SK-N-SH treated with all-trans-retinoic acid at 6 μM for 48 hours (cell line): ENCODE measurements at regions not wholly inside any gene's neighbourhood (a gene's known extent, or its start where the extent isn't known, plus 50 kb on each side); places are given as distances from the start of the nearest gene placed in this dataset.

Source experiments
- CSDC2 ChIP-seq: fragments of 250-450 bp; sonication (Bioruptor Pico); IDR thresholded peaks from 2 replicates; pipeline ENCODE4 v1.5.0; 2020; ENCODE audit warnings: mild to moderate bottlenecking, moderate library complexity
- ESRRG ChIP-seq: fragments of 250-450 bp; sonication (Bioruptor Pico); IDR thresholded peaks from 2 replicates; pipeline ENCODE4 v1.6.1; 2021; ENCODE audit warnings: mild to moderate bottlenecking
- ISL1 ChIP-seq: fragments of 250-450 bp; sonication (Bioruptor Pico); IDR thresholded peaks from 2 replicates; pipeline ENCODE4 v2.1.2; 2022; ENCODE audit warnings: mild to moderate bottlenecking, moderate library complexity
- OSR1 ChIP-seq: fragments of 250-450 bp; sonication (Bioruptor Pico); IDR thresholded peaks from 2 replicates; pipeline ENCODE4 v1.8.0; 2022; ENCODE audit warnings: moderate library complexity, mild to moderate bottlenecking, inconsistent platforms
- RARB ChIP-seq: fragments of 250-450 bp; sonication (Bioruptor Pico); IDR thresholded peaks from 2 replicates; pipeline ENCODE4 v1.8.0; 2021; ENCODE audit warnings: mild to moderate bottlenecking, moderate library complexity
- ZC3H10 ChIP-seq: fragments of 250-450 bp; sonication (Bioruptor Pico); IDR thresholded peaks from 2 replicates; pipeline ENCODE4 v1.5.1; 2021; ENCODE audit warnings: mild to moderate bottlenecking, moderate library complexity
- ZFP3 ChIP-seq: fragments of 250-450 bp; sonication (Bioruptor Pico); IDR thresholded peaks from 2 replicates; pipeline ENCODE4 v1.5.0; 2020; ENCODE audit warnings: mild to moderate bottlenecking, moderate library complexity
- ZFP30 ChIP-seq: fragments of 450-650 bp; formaldehyde crosslinking; IDR thresholded peaks from 2 replicates; pipeline ENCODE4 v1.5.0; 2022; ENCODE audit warnings: mild to moderate bottlenecking, moderate library complexity
- ZNF8 ChIP-seq: fragments of 450-650 bp; formaldehyde crosslinking; IDR thresholded peaks from 2 replicates; pipeline ENCODE4 v1.5.0; 2020; ENCODE audit warnings: mild to moderate bottlenecking, moderate library complexity
- TF ChIP-seq, protein P1 (sequence below): fragments of 250-450 bp; sonication (Bioruptor Pico); IDR thresholded peaks from 2 replicates; pipeline ENCODE4 v1.8.0; 2020; ENCODE audit warnings: mild to moderate bottlenecking, moderate library complexity, borderline replicate concordance

DNA sequence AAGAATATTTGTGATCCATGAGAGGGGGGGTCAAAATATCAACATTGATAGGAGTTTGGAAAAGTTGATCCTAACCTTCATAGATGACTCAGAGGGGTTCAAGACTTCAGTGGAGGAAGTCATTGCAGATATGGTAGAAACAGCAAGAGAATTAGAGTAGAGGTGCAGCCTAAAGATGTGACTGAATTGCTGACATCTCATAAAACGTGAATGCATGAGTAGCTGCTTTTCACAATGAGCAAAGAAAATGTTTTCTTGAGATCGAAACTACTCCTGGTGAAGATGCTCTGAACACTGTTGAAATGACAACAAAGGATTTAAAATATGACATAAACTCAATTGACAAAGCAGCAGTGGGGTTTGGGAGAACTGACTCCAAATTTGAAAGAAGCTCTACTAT is 700.7 kb upstream of the FZD8 start:
- TF ChIP-seq ESRRG = no peak
- TF ChIP-seq ZFP30 = no peak
- TF ChIP-seq RARB = no peak
- no peak for TF ChIP-seq ZFP3 (CRISPR knock-in tag)
- TF ChIP-seq ZNF8 (CRISPR knock-in tag) = no peak
- no peak for TF ChIP-seq OSR1 (CRISPR knock-in tag)
- no peak for TF ChIP-seq CSDC2
- TF ChIP-seq, protein P1, sequence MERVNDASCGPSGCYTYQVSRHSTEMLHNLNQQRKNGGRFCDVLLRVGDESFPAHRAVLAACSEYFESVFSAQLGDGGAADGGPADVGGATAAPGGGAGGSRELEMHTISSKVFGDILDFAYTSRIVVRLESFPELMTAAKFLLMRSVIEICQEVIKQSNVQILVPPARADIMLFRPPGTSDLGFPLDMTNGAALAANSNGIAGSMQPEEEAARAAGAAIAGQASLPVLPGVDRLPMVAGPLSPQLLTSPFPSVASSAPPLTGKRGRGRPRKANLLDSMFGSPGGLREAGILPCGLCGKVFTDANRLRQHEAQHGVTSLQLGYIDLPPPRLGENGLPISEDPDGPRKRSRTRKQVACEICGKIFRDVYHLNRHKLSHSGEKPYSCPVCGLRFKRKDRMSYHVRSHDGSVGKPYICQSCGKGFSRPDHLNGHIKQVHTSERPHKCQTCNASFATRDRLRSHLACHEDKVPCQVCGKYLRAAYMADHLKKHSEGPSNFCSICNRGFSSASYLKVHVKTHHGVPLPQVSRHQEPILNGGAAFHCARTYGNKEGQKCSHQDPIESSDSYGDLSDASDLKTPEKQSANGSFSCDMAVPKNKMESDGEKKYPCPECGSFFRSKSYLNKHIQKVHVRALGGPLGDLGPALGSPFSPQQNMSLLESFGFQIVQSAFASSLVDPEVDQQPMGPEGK (CRISPR knock-in tag) = no peak
- TF ChIP-seq ISL1 (CRISPR knock-in tag) = no peak
- TF ChIP-seq ZC3H10 (CRISPR knock-in tag) = no peak
